CD4-positive, CD25-positive, alpha-beta regulatory T cell (primary cell): ENCODE measurements at regions not wholly inside any gene's neighbourhood (a gene's known extent, or its start where the extent isn't known, plus 50 kb on each side); places are given as distances from the start of the nearest gene placed in this dataset.

Experiments used
- ATAC-seq, 2 donors: fragments of 150-1000 bp; cut with Tn5 transposase; one replicate each; pipeline ENCODE4 v1.10.0; 2021; ENCODE audit warnings: low read depth in 2 of 2, moderate number of reproducible peaks in 2 of 2, moderate library complexity in 1 of 2
- DNase-seq, 3 donors: peaks; one replicate each; pipeline versions ENCODE4 v3.0.0 to v3.0.0-alpha.2; 2012 to 2022; ENCODE audit warnings: mixed read lengths in 1 of 3
- H3K27ac ChIP-seq: one replicate; pipeline ENCODE4 v1.7.0; 2013; ENCODE audit warnings: mild to moderate bottlenecking, low read length; ENCODE audit not compliant: insufficient read depth, poor library complexity, severe bottlenecking
- H3K27me3 ChIP-seq: one replicate; pipeline ENCODE4 v1.7.0; 2013; ENCODE audit warnings: low read length; ENCODE audit not compliant: control insufficient read depth, insufficient read depth
- H3K36me3 ChIP-seq: one replicate; pipeline ENCODE4 v1.7.0; 2013; ENCODE audit warnings: mild to moderate bottlenecking, low read length, moderate library complexity; ENCODE audit not compliant: control insufficient read depth, insufficient read depth
- H3K4me1 ChIP-seq: 2 replicates; pipeline ENCODE4 v1.7.0; 2013; ENCODE audit warnings: mild to moderate bottlenecking, low read length; ENCODE audit not compliant: insufficient read depth, control insufficient read depth, poor library complexity, severe bottlenecking
- H3K4me3 ChIP-seq: one replicate; pipeline ENCODE4 v1.7.0; 2013; ENCODE audit warnings: low read depth, mild to moderate bottlenecking, low read length, moderate library complexity
- H3K9me3 ChIP-seq, 2 experiments: 1 replicate in 1 of 2; 2 replicates in 1 of 2; pipeline ENCODE4 v1.7.0; 2013; ENCODE audit warnings: low read length in 2 of 2, mild to moderate bottlenecking in 1 of 2, moderate library complexity in 1 of 2; ENCODE audit not compliant: control insufficient read depth in 2 of 2
- H3K27ac Mint-ChIP-seq, 3 donors: one replicate each; pipeline ENCODE4 v1.8.0; 2020 to 2022; ENCODE audit warnings: mild to moderate bottlenecking in 3 of 3, mixed read lengths in 3 of 3, moderate library complexity in 2 of 3
- H3K27me3 Mint-ChIP-seq: one replicate; pipeline ENCODE4 v1.8.0; 2022; ENCODE audit warnings: mild to moderate bottlenecking, mixed read lengths
- H3K36me3 Mint-ChIP-seq: one replicate; pipeline ENCODE4 v1.8.0; 2020; ENCODE audit warnings: mixed read lengths
- H3K4me1 Mint-ChIP-seq, 4 donors: one replicate each; pipeline ENCODE4 v1.8.0; 2020 to 2022; ENCODE audit warnings: mixed read lengths in 4 of 4, mild to moderate bottlenecking in 1 of 4
- H3K4me3 Mint-ChIP-seq, 4 donors: one replicate each; pipeline ENCODE4 v1.8.0; 2020 to 2022; ENCODE audit warnings: mild to moderate bottlenecking in 4 of 4, mixed read lengths in 4 of 4, moderate library complexity in 3 of 4
- H3K9me3 Mint-ChIP-seq, 7 donors: one replicate each; pipeline ENCODE4 v1.8.0; 2020 to 2022; ENCODE audit warnings: mixed read lengths in 7 of 7, mild to moderate bottlenecking in 3 of 7, moderate library complexity in 2 of 7

DNA sequence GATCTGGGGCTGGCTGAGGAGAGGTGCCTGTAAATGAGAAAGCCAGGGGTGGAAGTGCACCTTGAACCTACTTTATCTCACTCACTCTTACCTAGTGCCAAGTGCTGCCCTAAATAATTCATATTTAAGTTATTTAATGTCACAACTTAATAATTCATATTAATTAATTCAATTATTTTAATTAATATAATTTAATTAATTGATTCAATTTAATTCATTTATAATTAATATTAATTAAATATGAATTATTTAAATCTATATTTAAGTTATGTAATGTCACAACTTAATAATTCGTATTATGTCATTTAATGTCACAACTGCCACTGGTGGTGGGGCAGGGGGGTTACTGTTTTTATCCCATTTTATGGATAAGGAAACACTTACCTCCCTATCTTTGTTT, 361.6 kb upstream of the RUNX1 start:
- peaks cover 37% of the 10 kb centered on the region for H3K27me3 Mint-ChIP-seq
- H3K36me3 Mint-ChIP-seq, result no peaks in the 10 kb centered on the region
- H3K9me3 Mint-ChIP-seq, result peaks cover 0 to 2% (median 0%) of the 10 kb centered on the region in 7 donors
- no peak overlapping the region for H3K27ac Mint-ChIP-seq
- H3K4me3 ChIP-seq, result no peak overlapping the region
- H3K27me3 ChIP-seq, result peaks cover 9% of the 10 kb centered on the region
- H3K9me3 ChIP-seq, result no peaks in the 10 kb centered on the region
- H3K27ac ChIP-seq, result no peak overlapping the region
- no peaks in the 10 kb centered on the region for H3K36me3 ChIP-seq
- ATAC-seq, result no peak
- peaks cover 0 to 2% (median 0%) of the 10 kb centered on the region in 4 donors for H3K4me1 Mint-ChIP-seq
- no peaks in the 10 kb centered on the region for H3K4me1 ChIP-seq
- no peak overlapping the region for H3K4me3 Mint-ChIP-seq
- no peak for DNase-seq

GRCh38 chr21:35410123-35410522, 361.0 kb upstream of the RUNX1 start:
- Mint-ChIP-seq H3K27me3 (peaks cover 38% of the 10 kb centered on the region), H3K9me3 (no peaks in the 10 kb centered on the region), H3K36me3 (no peaks in the 10 kb centered on the region), H3K4me3 (no peak overlapping the region), H3K4me1 (peaks cover 0 to 2% (median 0%) of the 10 kb centered on the region in 4 donors), H3K27ac (no peak overlapping the region)
- Histone ChIP-seq H3K27me3 (peaks cover 12% of the 10 kb centered on the region), H3K9me3 (no peaks in the 10 kb centered on the region), H3K4me3 (no peak overlapping the region), H3K27ac (no peak overlapping the region), H3K4me1 (no peaks in the 10 kb centered on the region), H3K36me3 (no peaks in the 10 kb centered on the region)
- ATAC-seq (no peak), DNase-seq (no peak)

- ATAC-seq, result no peak
- H3K4me1 ChIP-seq, result no peaks in the 10 kb centered on the region
- H3K36me3 ChIP-seq, result no peaks in the 10 kb centered on the region
- H3K4me3 Mint-ChIP-seq, result peak overlapping the region in 2 of 4 donors; percentile 24 to 44
- no peak overlapping the region for H3K27ac ChIP-seq
- H3K9me3 ChIP-seq, result no peaks in the 10 kb centered on the region
- peaks cover 14% of the 10 kb centered on the region for H3K27me3 ChIP-seq
- DNase-seq, result no peak
- peaks cover 45% of the 10 kb centered on the region for H3K27me3 Mint-ChIP-seq
- no peaks in the 10 kb centered on the region for H3K36me3 Mint-ChIP-seq
- peaks cover 0 to 2% (median 0%) of the 10 kb centered on the region in 4 donors for H3K4me1 Mint-ChIP-seq
- H3K27ac Mint-ChIP-seq, result peak overlapping the region in 1 of 3 donors; percentile 17
- no peak overlapping the region for H3K4me3 ChIP-seq
- H3K9me3 Mint-ChIP-seq, result no peaks in the 10 kb centered on the region
Measured at GRCh38 chr21:35408401-35408800, 359.3 kb upstream of the RUNX1 start.

GRCh38 chr21:35406635-35407034, 357.5 kb upstream of the RUNX1 start:
- Histone ChIP-seq H3K27ac (no peak overlapping the region), H3K4me1 (no peaks in the 10 kb centered on the region), H3K36me3 (no peaks in the 10 kb centered on the region), H3K27me3 (peaks cover 14% of the 10 kb centered on the region), H3K4me3 (no peak overlapping the region), H3K9me3 (no peaks in the 10 kb centered on the region)
- H3K4me3 Mint-ChIP-seq, result no peak overlapping the region
- H3K9me3 Mint-ChIP-seq, result no peaks in the 10 kb centered on the region
- no peak for DNase-seq
- no peak for ATAC-seq
- H3K36me3 Mint-ChIP-seq, result no peaks in the 10 kb centered on the region
- H3K27me3 Mint-ChIP-seq, result peaks cover 39% of the 10 kb centered on the region
- H3K4me1 Mint-ChIP-seq, result peaks cover 0 to 2% (median 0%) of the 10 kb centered on the region in 4 donors
- no peak overlapping the region for H3K27ac Mint-ChIP-seq

GRCh38 chr21:35405981-35406380, 356.9 kb upstream of the RUNX1 start:
- H3K36me3 ChIP-seq, result no peaks in the 10 kb centered on the region
- Mint-ChIP-seq H3K27ac (no peak overlapping the region), H3K36me3 (no peaks in the 10 kb centered on the region), H3K4me3 (no peak overlapping the region), H3K4me1 (peaks cover 0 to 2% (median 0%) of the 10 kb centered on the region in 4 donors), H3K9me3 (no peaks in the 10 kb centered on the region), H3K27me3 (peaks cover 34% of the 10 kb centered on the region)
- peaks cover 14% of the 10 kb centered on the region for H3K27me3 ChIP-seq
- H3K4me1 ChIP-seq, result no peaks in the 10 kb centered on the region
- no peaks in the 10 kb centered on the region for H3K9me3 ChIP-seq
- ATAC-seq (no peak), DNase-seq (no peak)
- H3K4me3 ChIP-seq, result no peak overlapping the region
- no peak overlapping the region for H3K27ac ChIP-seq

DNA sequence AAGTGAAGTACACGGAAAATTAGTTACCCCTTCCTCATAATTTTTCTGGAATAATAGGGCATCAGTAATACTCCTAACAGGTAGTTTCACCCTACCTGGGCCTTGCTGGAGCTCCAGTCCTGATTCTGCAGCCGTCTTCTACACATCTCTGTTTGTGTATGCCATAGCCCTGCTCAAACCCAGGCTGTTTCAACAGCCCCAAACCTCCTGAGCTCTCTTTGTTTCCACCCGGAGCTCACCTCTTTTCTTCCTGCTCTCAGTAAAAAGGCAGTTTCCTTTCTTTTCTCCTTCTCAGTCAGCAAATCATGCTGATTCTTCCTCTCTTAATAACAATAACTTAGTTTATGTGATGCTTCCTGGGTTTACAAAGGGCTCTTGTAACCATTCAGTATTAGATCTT, 355.1 kb upstream of the RUNX1 start:
- Mint-ChIP-seq H3K4me1 (peaks cover 0 to 8% (median 3%) of the 10 kb centered on the region in 4 donors), H3K27ac (no peak overlapping the region), H3K9me3 (no peaks in the 10 kb centered on the region), H3K27me3 (peaks cover 30% of the 10 kb centered on the region), H3K4me3 (no peak overlapping the region), H3K36me3 (no peaks in the 10 kb centered on the region)
- H3K4me1 ChIP-seq, result no peaks in the 10 kb centered on the region
- peaks cover 14% of the 10 kb centered on the region for H3K27me3 ChIP-seq
- no peak overlapping the region for H3K4me3 ChIP-seq
- DNase-seq (no peak), ATAC-seq (no peak)
- no peaks in the 10 kb centered on the region for H3K36me3 ChIP-seq
- H3K27ac ChIP-seq, result no peak overlapping the region
- H3K9me3 ChIP-seq, result no peaks in the 10 kb centered on the region

DNA sequence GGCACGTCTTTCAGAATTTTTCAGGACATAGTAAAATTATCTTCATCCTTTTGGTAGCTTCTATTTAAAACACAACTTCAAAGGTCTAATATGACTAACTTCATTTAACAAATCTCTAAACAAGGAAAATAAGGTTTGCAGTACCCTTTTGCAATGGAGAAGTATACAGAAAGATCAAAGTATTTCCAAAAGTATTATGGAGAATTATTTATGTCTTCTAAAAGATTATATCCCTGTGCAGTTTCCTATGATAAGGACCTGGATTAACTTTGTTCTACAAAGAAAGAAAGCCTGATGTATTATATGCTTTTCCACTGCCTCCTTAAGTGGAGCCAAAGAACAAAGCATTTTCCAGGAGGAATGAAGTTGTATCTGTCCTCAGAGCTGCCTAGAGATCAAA, 353.0 kb upstream of the RUNX1 start:
- peaks cover 0 to 6% (median 3%) of the 10 kb centered on the region in 4 donors for H3K4me1 Mint-ChIP-seq

GRCh38 chr21:35401476-35401875, 352.4 kb upstream of the RUNX1 start:
- Mint-ChIP-seq H3K27ac (no peak overlapping the region), H3K4me3 (no peak overlapping the region), H3K36me3 (no peaks in the 10 kb centered on the region), H3K9me3 (no peaks in the 10 kb centered on the region), H3K27me3 (peaks cover 29% of the 10 kb centered on the region), H3K4me1 (peaks cover 0 to 6% (median 3%) of the 10 kb centered on the region in 4 donors)
- no peaks in the 10 kb centered on the region for H3K36me3 ChIP-seq
- H3K9me3 ChIP-seq, result no peaks in the 10 kb centered on the region
- peaks cover 8% of the 10 kb centered on the region for H3K27me3 ChIP-seq
- no peak overlapping the region for H3K4me3 ChIP-seq
- H3K27ac ChIP-seq, result no peak overlapping the region
- ATAC-seq, result no peak
- DNase-seq, result no peak
- no peaks in the 10 kb centered on the region for H3K4me1 ChIP-seq

More for the DNA sequence above, 353.0 kb upstream of the RUNX1 start:
- no peaks in the 10 kb centered on the region for H3K9me3 ChIP-seq
- no peaks in the 10 kb centered on the region for H3K4me1 ChIP-seq
- ATAC-seq, result no peak
- H3K27ac ChIP-seq, result no peak overlapping the region
- H3K36me3 ChIP-seq, result no peaks in the 10 kb centered on the region
- no peak for DNase-seq
- no peak overlapping the region for H3K4me3 ChIP-seq
- Mint-ChIP-seq H3K27me3 (peaks cover 29% of the 10 kb centered on the region), H3K9me3 (no peaks in the 10 kb centered on the region), H3K4me3 (no peak overlapping the region), H3K36me3 (no peaks in the 10 kb centered on the region), H3K27ac (no peak overlapping the region)
- peaks cover 11% of the 10 kb centered on the region for H3K27me3 ChIP-seq
